HEK293T (cell line): ENCODE measurements at regions not wholly inside any gene's neighbourhood (a gene's known extent, or its start where the extent isn't known, plus 50 kb on each side); places are given as distances from the start of the nearest gene placed in this dataset.

ENCODE experiments used
- ARNT ChIP-seq: fragments of 450-650 bp; IDR thresholded peaks from 2 replicates; pipeline ENCODE4 v1.6.1; 2017; ENCODE audit warnings: mild to moderate bottlenecking
- BHLHE40 ChIP-seq: fragments of 450-650 bp; IDR thresholded peaks from 2 replicates; pipeline ENCODE4 v1.6.1; 2016; ENCODE audit warnings: mild to moderate bottlenecking, moderate library complexity, borderline replicate concordance
- ELF4 ChIP-seq: fragments of 450-650 bp; IDR thresholded peaks from 2 replicates; pipeline ENCODE4 v1.6.1; 2017; ENCODE audit warnings: antibody characterized with exemption
- FOXA1 ChIP-seq: fragments of 450-650 bp; IDR thresholded peaks from 2 replicates; pipeline ENCODE4 v1.6.1; 2016; ENCODE audit warnings: mild to moderate bottlenecking
- FOXK2 ChIP-seq: fragments of 450-650 bp; IDR thresholded peaks from 2 replicates; pipeline ENCODE4 v1.6.1; 2016; ENCODE audit warnings: mild to moderate bottlenecking
- FOXM1 ChIP-seq: fragments of 450-650 bp; IDR thresholded peaks from 2 replicates; pipeline ENCODE4 v1.6.1; 2017; ENCODE audit warnings: mild to moderate bottlenecking, borderline replicate concordance
- HDGF ChIP-seq: fragments of 450-650 bp; IDR thresholded peaks from 2 replicates; pipeline ENCODE4 v1.6.1; 2017; ENCODE audit warnings: antibody characterized with exemption, borderline replicate concordance
- NFRKB ChIP-seq: fragments of 450-650 bp; IDR thresholded peaks from 2 replicates; pipeline ENCODE4 v1.6.1; 2016; ENCODE audit warnings: mild to moderate bottlenecking, moderate library complexity
- PKNOX1 ChIP-seq: fragments of 450-650 bp; IDR thresholded peaks from 2 replicates; pipeline ENCODE4 v1.6.1; 2016
- SP1 ChIP-seq: fragments of 450-650 bp; IDR thresholded peaks from 2 replicates; pipeline ENCODE4 v1.6.1; 2017
- SUZ12 ChIP-seq: fragments of 450-650 bp; IDR thresholded peaks from 2 replicates; pipeline ENCODE4 v1.6.1; 2016; ENCODE audit warnings: mild to moderate bottlenecking
- ZNF384 ChIP-seq: fragments of 450-650 bp; IDR thresholded peaks from 2 replicates; pipeline ENCODE4 v1.6.1; 2016

DNA sequence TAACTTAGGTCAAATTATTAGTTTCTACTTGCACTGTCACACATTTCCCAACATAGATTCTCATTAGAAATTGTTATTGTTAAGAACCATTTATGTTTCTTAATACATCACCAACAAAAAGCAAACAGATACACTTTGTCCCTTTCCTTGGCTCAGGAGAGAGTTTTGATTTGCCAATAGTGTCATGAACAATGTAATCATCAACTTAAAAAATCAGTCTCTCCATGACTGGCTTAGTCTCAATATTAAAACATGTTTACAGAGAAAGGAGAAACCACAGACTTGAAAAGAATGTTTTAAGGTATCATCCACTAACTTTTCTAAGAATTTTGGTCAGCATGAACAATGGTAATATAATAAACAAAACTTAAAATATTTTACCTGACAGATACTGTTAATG lies 416.5 kb upstream of the KCNH7 start:
- TF ChIP-seq NFRKB = no peak
- no peak for TF ChIP-seq ZNF384
- no peak for TF ChIP-seq FOXM1
- TF ChIP-seq BHLHE40 = no peak
- TF ChIP-seq ARNT = no peak
- TF ChIP-seq FOXA1 = no peak
- TF ChIP-seq ELF4 = no peak
- TF ChIP-seq SP1 = no peak
- TF ChIP-seq HDGF = no peak
- no peak for TF ChIP-seq SUZ12
- no peak for TF ChIP-seq FOXK2
- TF ChIP-seq PKNOX1 = no peak
